K562 (cell line): ENCODE measurements at regions not wholly inside any gene's neighbourhood (a gene's known extent, or its start where the extent isn't known, plus 50 kb on each side); places are given as distances from the start of the nearest gene placed in this dataset.

Experiments
- ATAC-seq: fragments of 200-7000 bp; cut with Tn5 transposase; 3 replicates; pipeline ENCODE4 v1.9.1; 2020; ENCODE audit warnings: moderate library complexity
- BruUV-seq: library from RNA; stranded (reverse); fragments of 400-500 nt; replicated peaks from 2 replicates; lab custom pipeline; 2021; lab: Mats Ljungman, UMichigan
- CTCF ChIA-PET: fragments of 300-600 bp; formaldehyde crosslinking; extraction: SDS; loops from one replicate; lab custom pipeline; 2021; ENCODE audit warnings: low intra/inter-chr PET ratio; lab: Yijun Ruan, JAX
- POLR2A ChIA-PET: fragments of 300-600, 350-650 bp; sonication (Branson Sonifier 250); formaldehyde crosslinking; extraction: SDS; loops from one replicate; lab custom pipeline; 2021; ENCODE audit warnings: antibody characterized with exemption, inconsistent platforms; lab: Yijun Ruan, JAX
- DNase-seq, 4 experiments: peaks; one replicate each; pipeline versions ENCODE4 v3.0.0 to v3.0.0-alpha.2; 2011 to 2018; ENCODE audit warnings: low spot score in 3 of 4, mixed read lengths in 3 of 4; ENCODE audit errors: extremely low read depth in 1 of 4
- FAIRE-seq: peaks from 2 replicates; lab custom pipeline; 2011; peaks lifted over from hg19 to GRCh38; lab: Jason Lieb, UNC
- H2AFZ ChIP-seq: 2 replicates; pipeline ENCODE4 v1.6.0; 2011; ENCODE audit warnings: low read depth, low read length, control low read depth, inconsistent platforms
- H3K27ac ChIP-seq: fragments of 200-600 bp; 3 replicates; pipeline ENCODE4 v1.8.0; 2011; ENCODE audit warnings: low read depth, mild to moderate bottlenecking, control low read depth, inconsistent platforms, low read length, moderate library complexity, mixed read lengths; ENCODE audit errors: extremely low read depth
- H3K27me3 ChIP-seq, 2 experiments: fragments of 300-600 bp in 1 of 2; 2 replicates in 1 of 2; 3 replicates in 1 of 2; pipeline versions ENCODE4 v1.6.0 to v1.8.0; 2011; ENCODE audit warnings: inconsistent platforms in 2 of 2, low read length in 2 of 2, mild to moderate bottlenecking in 1 of 2, mixed read lengths in 1 of 2, moderate library complexity in 1 of 2; ENCODE audit not compliant: control insufficient read depth in 2 of 2, insufficient read depth in 2 of 2
- H3K36me3 ChIP-seq: fragments of 300-600 bp; 3 replicates; pipeline ENCODE4 v1.8.0; 2011; ENCODE audit warnings: mild to moderate bottlenecking, low read length, inconsistent platforms; ENCODE audit not compliant: control insufficient read depth, insufficient read depth
- H3K4me1 ChIP-seq, 2 experiments: fragments of 200-600 bp in 1 of 2; replicated peaks in 1 of 2; 2 replicates in 1 of 2; 3 replicates in 1 of 2; pipeline versions ENCODE4 v1.5.1 to v1.8.0; 2011; ENCODE audit warnings: inconsistent platforms in 2 of 2, low read length in 2 of 2, mild to moderate bottlenecking in 1 of 2, mixed read lengths in 1 of 2, moderate library complexity in 1 of 2; ENCODE audit not compliant: control insufficient read depth in 2 of 2, insufficient read depth in 2 of 2
- H3K4me2 ChIP-seq: 2 replicates; pipeline ENCODE4 v1.6.1; 2011; ENCODE audit warnings: low read length, control low read depth, inconsistent platforms, mixed read lengths; ENCODE audit not compliant: insufficient read depth
- H3K4me3 ChIP-seq: fragments of 200-600 bp; sonication (generic), shearing (Covaris generic); 2 replicates; pipeline ENCODE4 v1.5.1; 2016; ENCODE audit warnings: control low read depth, inconsistent platforms
- H3K79me2 ChIP-seq: fragments of 200-600 bp; 3 replicates; pipeline ENCODE4 v1.8.0; 2011; ENCODE audit warnings: low read length, inconsistent platforms; ENCODE audit not compliant: control insufficient read depth, insufficient read depth
- H3K9ac ChIP-seq, 2 experiments: 2 replicates each; pipeline versions ENCODE4 v1.6.0 to v1.6.1; 2011; ENCODE audit warnings: low read depth in 2 of 2, low read length in 2 of 2, control low read depth in 1 of 2, inconsistent platforms in 1 of 2, mild to moderate bottlenecking in 1 of 2, mixed read lengths in 1 of 2; ENCODE audit not compliant: insufficient read depth in 1 of 2
- H3K9me1 ChIP-seq: one replicate; pipeline ENCODE4 v1.6.0; 2011; ENCODE audit warnings: inconsistent platforms, mild to moderate bottlenecking, low read length, moderate library complexity; ENCODE audit not compliant: control insufficient read depth, insufficient read depth
- H3K9me3 ChIP-seq: replicated peaks from 2 replicates; pipeline ENCODE4 v1.5.1; 2011; ENCODE audit warnings: low read depth, low read length, inconsistent platforms; ENCODE audit not compliant: control insufficient read depth, insufficient read depth
- H4K20me1 ChIP-seq: replicated peaks from 2 replicates; pipeline ENCODE4 v1.6.1; 2011; ENCODE audit warnings: low read length, inconsistent platforms, mixed read lengths; ENCODE audit not compliant: control insufficient read depth, insufficient read depth
- CSDE1 ChIP-seq, 2 experiments: fragments of 450-650 bp; IDR thresholded peaks; 2 replicates each; pipeline ENCODE4 v1.6.1; 2016; ENCODE audit warnings: mild to moderate bottlenecking in 1 of 2
- CTCF ChIP-seq, 3 experiments: IDR thresholded peaks in 2 of 3; conservative IDR thresholded peaks in 1 of 3; 2 replicates each; pipeline ENCODE4 v1.5.1; 2011 to 2012; ENCODE audit warnings: low read length in 3 of 3, mild to moderate bottlenecking in 3 of 3, control low read depth in 2 of 3, improper control_type of control experiment in 1 of 3, inconsistent platforms in 1 of 3, low read depth in 1 of 3, mixed read lengths in 1 of 3, moderate library complexity in 1 of 3; ENCODE audit not compliant: insufficient read depth in 2 of 3
- SIRT6 ChIP-seq: IDR thresholded peaks from one replicate; pipeline ENCODE4 v1.6.1; 2012; ENCODE audit warnings: low read depth, mild to moderate bottlenecking, control low read depth, inconsistent platforms, low read length, moderate library complexity
- ZEB2 ChIP-seq: fragments of 450-650 bp; IDR thresholded peaks from 2 replicates; pipeline ENCODE4 v1.6.1; 2016
- ZNF507 ChIP-seq: conservative IDR thresholded peaks from 2 replicates; pipeline ENCODE4 v1.6.1; 2017; ENCODE audit warnings: missing genetic modification characterization, missing compliant biosample characterization
- WGBS: fragments of 100-300 bp; shearing (Covaris generic); methylation state at CpG from one replicate; pipeline ENCODE4 v1.1.6; 2016; ENCODE audit warnings: low coverage, mixed read lengths; ENCODE audit not compliant: insufficient coverage; ENCODE audit errors: missing lambda C conversion rate; 5-methylcytosine and 5-hydroxymethylcytosine counted together
- in situ Hi-C: fragments of 300-500 bp; cut with MboI; formaldehyde crosslinking; loops from 4 replicates; pipeline ENCODE4 v1.15.0; 2018; ENCODE audit warnings: inconsistent platforms, mixed read lengths
- intact Hi-C: fragments of 100-400 bp; cut with micrococcal nuclease; formaldehyde crosslinking; loops from 2 replicates; pipeline ENCODE4 v1.14.2; 2022

- TF ChIP-seq SIRT6 (no peak), ZEB2 (no peak), CSDE1 (IDR thresholded peaks at IDR 0.05) (no peak)
Observed at GRCh38 chr6:50608421-50608820, 104.9 kb upstream of the TFAP2D start (continued).

- ChIA-PET CTCF (no interaction called here), POLR2A (no interaction called here)
- no peak for ATAC-seq
- Histone ChIP-seq H3K9ac (no peak overlapping the region), H3K9me1 (no peaks in the 10 kb centered on the region), H4K20me1 (no peaks in the 10 kb centered on the region), H3K79me2 (no peaks in the 10 kb centered on the region), H2AFZ (no peak overlapping the region), H3K4me3 (no peak overlapping the region), H3K27me3 (no peaks in the 10 kb centered on the region), H3K36me3 (no peaks in the 10 kb centered on the region), H3K27ac (no peak overlapping the region), H3K9me3 (no peaks in the 10 kb centered on the region), H3K4me1 (no peaks in the 10 kb centered on the region), H3K4me2 (no peak overlapping the region)
- DNase-seq, result no peak
- in situ Hi-C loops, result no loop called here
- intact Hi-C loops, result no loop called here
- BruUV-seq, result no TSS peak
- 2% methylated on average over 2 of the region's 2 CpGs for WGBS
- no peak for TF ChIP-seq ZNF507 (tag)
- peak in 1 of 3 experiments; percentile 4; a peak in 1 of 6 replicates for TF ChIP-seq CTCF (IDR thresholded peaks at IDR 0.05 in 2 of 3, conservative IDR thresholded peaks at IDR 0.05 in 1 of 3; ENCODE audit: insufficient read depth in 2 of 3, low read depth in 1 of 3, low read length in 3 of 3)
- no peak for FAIRE-seq
Observed at GRCh38 chr6:50610562-50610961, 102.8 kb upstream of the TFAP2D start.
